IMR-90 (cell line): ENCODE measurements at regions not wholly inside any gene's neighbourhood (a gene's known extent, or its start where the extent isn't known, plus 50 kb on each side); places are given as distances from the start of the nearest gene placed in this dataset.

Source experiments
- ATAC-seq: fragments of 200-7000 bp; cut with Tn5 transposase; 2 replicates; pipeline ENCODE4 v1.9.1; 2020; ENCODE audit warnings: low read depth, mild to moderate bottlenecking, moderate library complexity
- BruUV-seq: library from RNA; stranded (reverse); fragments of 400-500 nt; replicated peaks from 2 replicates; lab custom pipeline; 2021; lab: Mats Ljungman, UMichigan
- CTCF ChIA-PET: fragments of 300-600 bp; formaldehyde crosslinking; extraction: SDS; loops from one replicate; lab custom pipeline; 2021; ENCODE audit warnings: antibody characterized with exemption; lab: Yijun Ruan, JAX
- POLR2A ChIA-PET: fragments of 300-600 bp; sonication (Branson Sonifier 250); formaldehyde crosslinking; loops from one replicate; lab custom pipeline; 2022; ENCODE audit warnings: antibody characterized with exemption; ENCODE audit not compliant: unreplicated experiment; lab: Charles Lee
- DNase-seq: peaks from one replicate; pipeline ENCODE4 v3.0.0; 2013
- H2AFZ ChIP-seq: replicated peaks from 2 replicates; pipeline ENCODE3; 2013; ENCODE audit warnings: low read length, mild to moderate bottlenecking; ENCODE audit not compliant: poor library complexity
- H2AK5ac ChIP-seq: 2 replicates; pipeline ENCODE4 v1.6.1; 2013; ENCODE audit warnings: low read depth, low read length, inconsistent platforms
- H2AK9ac ChIP-seq: replicated peaks from 2 replicates; pipeline ENCODE3; 2013; ENCODE audit warnings: mild to moderate bottlenecking, low read depth, low read length, moderate library complexity; ENCODE audit not compliant: poor library complexity
- H2BK120ac ChIP-seq: 2 replicates; pipeline ENCODE4 v1.6.1; 2013; ENCODE audit warnings: low read depth, low read length, inconsistent platforms
- H2BK15ac ChIP-seq: 3 replicates; pipeline ENCODE4 v1.6.1; 2013; ENCODE audit warnings: low read depth, low read length, inconsistent platforms
- H2BK20ac ChIP-seq: 2 replicates; pipeline ENCODE4 v1.6.1; 2013; ENCODE audit warnings: low read depth, mild to moderate bottlenecking, inconsistent platforms, low read length, moderate library complexity
- H2BK5ac ChIP-seq: 2 replicates; pipeline ENCODE4 v1.6.1; 2013; ENCODE audit warnings: mild to moderate bottlenecking, low read depth, low read length, inconsistent platforms; ENCODE audit not compliant: poor library complexity, severe bottlenecking
- H3K14ac ChIP-seq: replicated peaks from 2 replicates; pipeline ENCODE4 v1.6.1; 2013; ENCODE audit warnings: low read depth, low read length, inconsistent platforms
- H3K18ac ChIP-seq: 2 replicates; pipeline ENCODE4 v1.6.1; 2013; ENCODE audit warnings: low read depth, low read length, control low read depth
- H3K23ac ChIP-seq: 2 replicates; pipeline ENCODE4 v1.6.1; 2013; ENCODE audit warnings: low read depth, low read length, inconsistent platforms
- H3K27ac ChIP-seq: 2 replicates; pipeline ENCODE4 v1.5.1; 2013; ENCODE audit warnings: mild to moderate bottlenecking, control low read depth, low read length; ENCODE audit not compliant: insufficient read depth
- H3K27me3 ChIP-seq: 2 replicates; pipeline ENCODE4 v1.6.1; 2013; ENCODE audit warnings: low read length; ENCODE audit not compliant: control insufficient read depth, insufficient read depth
- H3K36me3 ChIP-seq: 2 replicates; pipeline ENCODE4 v1.6.1; 2013; ENCODE audit warnings: low read length, mixed read lengths; ENCODE audit not compliant: control insufficient read depth, insufficient read depth
- H3K4ac ChIP-seq: 2 replicates; pipeline ENCODE4 v1.6.1; 2013; ENCODE audit warnings: low read depth, low read length, inconsistent platforms
- H3K4me1 ChIP-seq: 2 replicates; pipeline ENCODE4 v1.6.1; 2013; ENCODE audit warnings: low read length, mixed read lengths; ENCODE audit not compliant: control insufficient read depth, insufficient read depth
- H3K4me2 ChIP-seq: 2 replicates; pipeline ENCODE4 v1.6.1; 2013; ENCODE audit warnings: low read depth, mild to moderate bottlenecking, control low read depth, low read length, moderate library complexity
- H3K4me3 ChIP-seq: 2 replicates; pipeline ENCODE4 v1.5.1; 2013; ENCODE audit warnings: low read depth, mild to moderate bottlenecking, control low read depth, low read length, moderate library complexity; ENCODE audit not compliant: insufficient read depth
- H3K56ac ChIP-seq: 2 replicates; pipeline ENCODE4 v1.6.1; 2013; ENCODE audit warnings: low read length, inconsistent platforms; ENCODE audit not compliant: insufficient read depth; ENCODE audit errors: extremely low read depth
- H3K79me1 ChIP-seq, 2 experiments: 2 replicates each; pipeline ENCODE4 v1.6.1; 2013; ENCODE audit warnings: low read length in 2 of 2, inconsistent platforms in 1 of 2, low read depth in 1 of 2
- H3K9ac ChIP-seq: 2 replicates; pipeline ENCODE4 v1.6.1; 2013; ENCODE audit warnings: low read depth, low read length, control low read depth
- H3K9me1 ChIP-seq: 2 replicates; pipeline ENCODE4 v1.6.1; 2013; ENCODE audit warnings: low read length, inconsistent platforms; ENCODE audit not compliant: insufficient read depth
- H3K9me3 ChIP-seq: 2 replicates; pipeline ENCODE4 v1.6.1; 2013; ENCODE audit warnings: low read length; ENCODE audit not compliant: control insufficient read depth, insufficient read depth
- H4K20me1 ChIP-seq: 2 replicates; pipeline ENCODE4 v1.6.1; 2013; ENCODE audit warnings: low read length, inconsistent platforms; ENCODE audit not compliant: insufficient read depth
- H4K5ac ChIP-seq: 2 replicates; pipeline ENCODE4 v1.6.1; 2013; ENCODE audit warnings: mild to moderate bottlenecking, low read depth, low read length, control low read depth
- H4K8ac ChIP-seq, 2 experiments: 2 replicates each; pipeline ENCODE4 v1.6.1; 2013; ENCODE audit warnings: low read depth in 2 of 2, low read length in 2 of 2, control low read depth in 1 of 2, inconsistent platforms in 1 of 2
- H4K91ac ChIP-seq: 2 replicates; pipeline ENCODE4 v1.6.1; 2013; ENCODE audit warnings: low read depth, low read length, inconsistent platforms; ENCODE audit not compliant: insufficient read depth
- BHLHE40 ChIP-seq: fragments of 150-350 bp; IDR thresholded peaks from 2 replicates; pipeline ENCODE4 v1.6.1; 2016; ENCODE audit warnings: mild to moderate bottlenecking, low read depth, low read length
- CEBPB ChIP-seq: IDR thresholded peaks from 2 replicates; pipeline ENCODE4 v1.6.1; 2012; ENCODE audit warnings: low read depth, low read length, improper control_type of control experiment
- ELK1 ChIP-seq: fragments of 150-350 bp; IDR thresholded peaks from 2 replicates; pipeline ENCODE4 v1.6.1; 2016; ENCODE audit warnings: low read depth, mild to moderate bottlenecking, low read length, moderate library complexity, borderline replicate concordance
- FOS ChIP-seq: fragments of 150-350 bp; IDR thresholded peaks from 2 replicates; pipeline ENCODE4 v1.6.1; 2016; ENCODE audit warnings: low read depth, low read length
- RAD21 ChIP-seq: IDR thresholded peaks from 2 replicates; pipeline ENCODE4 v1.6.1; 2012; ENCODE audit warnings: low read length, improper control_type of control experiment
- RCOR1 ChIP-seq: IDR thresholded peaks from 2 replicates; pipeline ENCODE4 v1.6.1; 2012; ENCODE audit warnings: mild to moderate bottlenecking, low read length, improper control_type of control experiment; ENCODE audit not compliant: insufficient replicate concordance
- WGBS, 2 experiments: methylation state at CpG; one replicate each; pipeline versions ENCODE4 v1.1.5 to v1.1.7; 2013; ENCODE audit warnings: missing lambda C conversion rate in 2 of 2; ENCODE audit not compliant: insufficient read length in 1 of 2; ENCODE audit errors: extremely low coverage in 2 of 2; 5-methylcytosine and 5-hydroxymethylcytosine counted together
- dilution Hi-C: fragments of 300-500 bp; cut with HindIII; formaldehyde crosslinking; loops from one replicate; pipeline ENCODE4 v1.14.3; 2018; ENCODE audit warnings: low sequenced_read_pairs; ENCODE audit not compliant: unreplicated experiment
- in situ Hi-C: fragments of 300-500 bp; cut with MboI; formaldehyde crosslinking; loops from 3 replicates; pipeline ENCODE4 v1.14.3; 2019; ENCODE audit warnings: low sequenced_read_pairs, inconsistent platforms, mixed read lengths
- intact Hi-C: fragments of 100-400 bp; cut with micrococcal nuclease; formaldehyde crosslinking; loops from 2 replicates; pipeline ENCODE4 v1.10.0; 2022

DNA sequence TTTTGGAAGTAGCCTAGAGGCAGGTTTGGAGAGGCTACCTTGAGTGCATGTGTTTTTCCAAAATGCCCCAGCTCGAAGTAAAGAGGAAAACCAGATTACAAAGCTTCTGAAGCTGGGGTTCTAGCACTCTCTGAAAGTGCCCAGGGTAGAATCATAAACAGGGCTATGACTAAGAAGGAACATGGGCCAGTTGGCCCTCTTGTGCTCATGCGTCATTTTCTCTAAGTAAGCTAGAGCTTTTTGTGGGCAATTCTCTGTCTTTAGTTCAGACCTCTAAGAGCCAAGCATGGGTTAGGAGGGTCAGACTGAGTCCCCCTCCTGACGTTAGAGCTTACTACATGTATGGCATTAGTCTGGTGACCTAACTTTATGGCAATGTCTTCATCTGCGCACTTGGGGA lies 129.5 kb upstream of the UMPS start:
- intact Hi-C loops: no loop called here
- no peak for DNase-seq
- Histone ChIP-seq H3K4me3 (no peak overlapping the region), H3K56ac (no peak overlapping the region), H3K4me2 (no peak overlapping the region), H2AK9ac (no peak overlapping the region), H3K9me1 (no peaks in the 10 kb centered on the region), H2BK15ac (no peak overlapping the region), H3K4ac (no peak overlapping the region), H3K18ac (no peak overlapping the region), H4K5ac (no peak overlapping the region), H2AK5ac (no peak overlapping the region), H3K27ac (no peak overlapping the region), H3K79me1 (no peaks in the 10 kb centered on the region), H2BK20ac (no peak overlapping the region), H4K91ac (no peak overlapping the region), H2BK120ac (no peak overlapping the region), H3K27me3 (peaks cover 21% of the 10 kb centered on the region), H3K23ac (no peak overlapping the region), H2BK5ac (no peak overlapping the region), H3K9ac (no peak overlapping the region), H4K20me1 (no peaks in the 10 kb centered on the region; the same call in 1 of the 2 replicates), H4K8ac (no peak overlapping the region), H2AFZ (no peak overlapping the region), H3K14ac (no peak overlapping the region), H3K36me3 (no peaks in the 10 kb centered on the region), H3K4me1 (no peaks in the 10 kb centered on the region), H3K9me3 (no peaks in the 10 kb centered on the region)
- CTCF ChIA-PET: no interaction called here
- in situ Hi-C loops: no loop called here
- dilution Hi-C loops: no loop called here
- no peak for TF ChIP-seq BHLHE40
- TF ChIP-seq CEBPB: no peak
- TF ChIP-seq FOS: no peak
- TF ChIP-seq RAD21: no peak
- no peak for TF ChIP-seq ELK1
- no peak for TF ChIP-seq RCOR1
- POLR2A ChIA-PET: no interaction called here
- WGBS, 2 experiments: 80% methylated on average over 1 of the region's 4 CpGs; no CpG with 5 or more reads in 1 of the 2 experiments
- no TSS peak for BruUV-seq
- no peak for ATAC-seq
